Activated naive CD4-positive, alpha-beta T cell treated with anti-CD3 and anti-CD28 coated beads, Interleukin-2, amount 50 U/mL, for 72 hours (primary cell): ENCODE measurements at regions not wholly inside any gene's neighbourhood (a gene's known extent, or its start where the extent isn't known, plus 50 kb on each side); places are given as distances from the start of the nearest gene placed in this dataset.
"Not testable (repeated sequence)": the region's sequence is repeated elsewhere in the genome, so short reads cannot be mapped to it uniquely, and the experiment has no call there.

Source experiments
- ATAC-seq, 2 donors: fragments of 150-1000 bp; cut with Tn5 transposase; 2 replicates each; pipeline ENCODE4 v1.10.0; 2021; ENCODE audit warnings: mild to moderate bottlenecking in 2 of 2, moderate library complexity in 2 of 2
- DNase-seq, 2 donors: peaks; one replicate each; pipeline ENCODE4 v3.0.0; 2021 to 2022; ENCODE audit warnings: low spot score in 2 of 2
- H3K27ac Mint-ChIP-seq, 2 donors: one replicate each; pipeline ENCODE4 v1.8.0; 2022; ENCODE audit warnings: mild to moderate bottlenecking in 2 of 2, mixed read lengths in 2 of 2
- H3K36me3 Mint-ChIP-seq, 2 donors: one replicate each; pipeline ENCODE4 v1.8.0; 2022; ENCODE audit warnings: mixed read lengths in 2 of 2
- H3K9me3 Mint-ChIP-seq, 2 donors: one replicate each; pipeline ENCODE4 v1.8.0; 2022; ENCODE audit warnings: mixed read lengths in 2 of 2

- ATAC-seq (no peak), DNase-seq (no peak)
- Mint-ChIP-seq H3K9me3 (peaks cover 23 to 30% of the 10 kb centered on the region in 2 donors), H3K27ac (no peak overlapping the region), H3K36me3 (peaks cover 0 to 5% of the 10 kb centered on the region in 2 donors)
Measured at GRCh38 chr18:65214456-65214855, 536.4 kb upstream of the CDH7 start.

GRCh38 chr18:65206551-65207260 lies 544.1 kb upstream of the CDH7 start:
- Mint-ChIP-seq H3K9me3 (peaks cover 7 to 14% of the 10 kb centered on the region in 2 donors), H3K36me3 (no peaks in the 10 kb centered on the region), H3K27ac (no peak overlapping the region)
- ATAC-seq: no peak
- no peak for DNase-seq

DNA sequence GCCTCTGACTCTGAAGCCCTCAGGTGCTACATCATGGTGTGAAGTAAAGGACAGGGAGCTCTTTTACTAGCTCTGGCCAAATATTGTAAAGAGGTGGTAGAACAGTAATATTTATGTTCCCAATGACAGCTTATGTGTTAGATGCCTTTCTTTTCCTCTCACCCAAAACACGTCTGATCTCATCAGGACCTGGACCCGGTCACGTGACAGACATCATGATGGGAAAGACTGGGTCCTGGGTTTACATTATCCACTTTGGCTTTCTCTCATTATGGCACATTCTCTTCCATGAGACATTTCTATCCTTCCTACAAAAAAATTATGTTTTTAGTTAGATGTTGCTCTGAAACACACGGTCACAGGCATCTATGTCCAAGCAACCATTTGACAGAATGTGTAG lies 548.7 kb upstream of the CDH7 start:
- Mint-ChIP-seq H3K27ac (no peak overlapping the region), H3K9me3 (peaks cover 12 to 21% of the 10 kb centered on the region in 2 donors), H3K36me3 (no peaks in the 10 kb centered on the region)
- DNase-seq: no peak
- no peak for ATAC-seq

DNA sequence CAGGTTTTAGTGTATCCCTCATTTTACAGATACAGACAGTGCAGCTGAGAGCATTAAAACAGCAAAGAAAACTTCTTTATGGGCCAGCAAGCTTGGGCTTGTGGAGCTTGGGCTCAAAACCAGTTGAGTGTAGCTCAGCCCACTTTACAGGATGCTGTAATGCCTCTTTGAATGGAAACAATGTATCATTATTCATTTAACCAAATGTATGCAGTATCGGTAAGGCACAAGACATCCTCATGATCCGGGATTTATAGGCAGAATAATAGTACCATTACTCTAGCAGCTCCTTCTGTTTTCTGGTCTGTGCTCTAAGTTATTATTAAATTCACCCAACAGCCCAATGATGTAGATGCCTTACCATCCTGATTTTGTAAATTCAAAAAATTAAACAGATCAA lies 575.1 kb upstream of the CDH7 start:
- Mint-ChIP-seq H3K27ac (no peak overlapping the region), H3K36me3 (no peaks in the 10 kb centered on the region), H3K9me3 (peaks cover 19 to 20% of the 10 kb centered on the region in 2 donors)
- no peak for DNase-seq
- ATAC-seq: no peak

GRCh38 chr18:65162086-65162485 lies 588.7 kb upstream of the CDH7 start:
- H3K36me3 Mint-ChIP-seq, ATAC-seq, DNase-seq, H3K27ac Mint-ChIP-seq: not testable (repeated sequence)
- peaks cover 12 to 14% of the 10 kb centered on the region in 2 donors for H3K9me3 Mint-ChIP-seq

GRCh38 chr18:65146482-65147021 lies 604.3 kb upstream of the CDH7 start:
- H3K9me3 Mint-ChIP-seq: peaks cover 16 to 20% of the 10 kb centered on the region in 2 donors
- no peak overlapping the region for H3K27ac Mint-ChIP-seq
- ATAC-seq: no peak
- DNase-seq: no peak
- no peaks in the 10 kb centered on the region for H3K36me3 Mint-ChIP-seq

- Mint-ChIP-seq H3K27ac (no peak overlapping the region), H3K9me3 (peaks cover 16 to 20% of the 10 kb centered on the region in 2 donors), H3K36me3 (no peaks in the 10 kb centered on the region)
- no peak for DNase-seq
- ATAC-seq: no peak
Measured at GRCh38 chr18:65145312-65145711, 605.5 kb upstream of the CDH7 start.

DNA sequence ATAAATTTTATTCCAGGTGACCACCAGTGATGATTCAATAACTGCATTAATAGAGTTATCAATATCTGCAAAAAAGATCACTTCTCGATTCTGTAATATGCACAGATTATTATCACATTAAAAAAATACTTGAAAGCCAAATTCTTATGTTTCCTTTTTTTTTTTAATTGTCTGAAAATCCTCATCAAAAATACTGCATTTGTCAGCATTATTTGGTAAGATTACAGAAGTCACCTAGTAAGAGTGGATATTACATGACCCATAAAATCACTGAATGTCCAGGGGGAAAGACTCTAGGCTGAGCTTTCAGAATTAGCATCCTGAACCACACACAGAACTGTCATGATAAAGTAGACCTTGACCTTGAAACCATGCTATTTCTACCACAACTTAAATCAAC lies 617.2 kb upstream of the CDH7 start:
- H3K9me3 Mint-ChIP-seq: peaks cover 0 to 18% of the 10 kb centered on the region in 2 donors
- no peak overlapping the region for H3K27ac Mint-ChIP-seq
- H3K36me3 Mint-ChIP-seq: no peaks in the 10 kb centered on the region
- ATAC-seq: no peak
- no peak for DNase-seq

- Mint-ChIP-seq H3K27ac (no peak overlapping the region), H3K9me3 (peaks cover 12 to 22% of the 10 kb centered on the region in 2 donors), H3K36me3 (peaks cover 10 to 12% of the 10 kb centered on the region in 2 donors)
- ATAC-seq (no peak), DNase-seq (no peak)
Measured at GRCh38 chr18:65124633-65125032, 626.2 kb upstream of the CDH7 start.

DNA sequence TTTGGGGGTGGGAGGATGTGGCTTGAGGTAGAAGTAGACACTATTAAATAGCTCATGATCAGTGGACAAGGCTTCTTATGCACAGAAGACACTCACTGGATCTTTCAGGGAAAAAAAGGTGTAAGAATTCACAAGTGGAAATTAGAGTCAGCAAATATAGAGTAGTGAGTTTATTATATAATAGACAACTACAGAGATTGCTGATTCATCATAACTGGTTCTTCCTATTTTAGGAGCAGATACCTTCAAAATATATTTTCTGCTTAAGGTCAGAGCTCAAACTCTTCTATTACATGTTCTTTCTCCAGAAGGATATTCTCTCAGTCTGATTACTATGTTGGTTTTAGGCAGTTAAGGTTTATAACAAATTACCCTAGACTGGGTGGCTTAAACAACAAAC lies 646.9 kb upstream of the CDH7 start:
- H3K36me3 Mint-ChIP-seq: no peaks in the 10 kb centered on the region
- DNase-seq (no peak), ATAC-seq (no peak)
- no peak overlapping the region for H3K27ac Mint-ChIP-seq
- peaks cover 10 to 11% of the 10 kb centered on the region in 2 donors for H3K9me3 Mint-ChIP-seq

- ATAC-seq (no peak), DNase-seq (no peak)
- H3K9me3 Mint-ChIP-seq: peaks cover 4 to 9% of the 10 kb centered on the region in 2 donors
- H3K36me3 Mint-ChIP-seq: no peaks in the 10 kb centered on the region
- no peak overlapping the region for H3K27ac Mint-ChIP-seq
Measured at GRCh38 chr18:65093346-65093745, 657.5 kb upstream of the CDH7 start.

GRCh38 chr18:65091744-65092329 lies 659.0 kb upstream of the CDH7 start:
- no peaks in the 10 kb centered on the region for H3K36me3 Mint-ChIP-seq
- ATAC-seq (no peak), DNase-seq (no peak)
- no peak overlapping the region for H3K27ac Mint-ChIP-seq
- H3K9me3 Mint-ChIP-seq: peaks cover 4% of the 10 kb centered on the region in 2 donors

DNA sequence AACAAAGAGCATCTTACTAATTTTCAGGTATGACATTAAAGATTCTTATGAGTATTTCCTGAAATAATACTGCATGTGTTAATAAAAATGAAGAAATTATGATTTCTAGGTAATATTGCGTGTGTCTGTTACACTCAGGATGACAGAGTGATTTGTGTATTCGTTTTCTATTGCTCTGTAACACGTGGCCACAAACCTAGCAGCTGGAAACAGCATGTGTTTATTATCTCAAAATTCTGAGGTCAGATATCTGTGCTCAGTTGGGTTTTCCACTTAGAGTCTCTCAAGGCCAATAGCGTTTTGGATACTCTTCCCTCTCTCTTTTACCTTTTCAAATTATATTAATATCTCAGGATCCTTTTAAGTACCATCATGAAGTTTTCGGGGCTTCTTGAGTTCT lies 667.9 kb upstream of the CDH7 start:
- peaks cover 0 to 8% of the 10 kb centered on the region in 2 donors for H3K9me3 Mint-ChIP-seq
- no peak for ATAC-seq

GRCh38 chr18:65081786-65082185 lies 669.0 kb upstream of the CDH7 start:
- Mint-ChIP-seq H3K27ac (no peak overlapping the region), H3K36me3 (no peaks in the 10 kb centered on the region), H3K9me3 (peaks cover 4 to 8% of the 10 kb centered on the region in 2 donors)
- DNase-seq (no peak), ATAC-seq (no peak)

More for the DNA sequence above, 667.9 kb upstream of the CDH7 start:
- Mint-ChIP-seq H3K36me3 (no peaks in the 10 kb centered on the region), H3K27ac (no peak overlapping the region)
- DNase-seq: no peak

DNA sequence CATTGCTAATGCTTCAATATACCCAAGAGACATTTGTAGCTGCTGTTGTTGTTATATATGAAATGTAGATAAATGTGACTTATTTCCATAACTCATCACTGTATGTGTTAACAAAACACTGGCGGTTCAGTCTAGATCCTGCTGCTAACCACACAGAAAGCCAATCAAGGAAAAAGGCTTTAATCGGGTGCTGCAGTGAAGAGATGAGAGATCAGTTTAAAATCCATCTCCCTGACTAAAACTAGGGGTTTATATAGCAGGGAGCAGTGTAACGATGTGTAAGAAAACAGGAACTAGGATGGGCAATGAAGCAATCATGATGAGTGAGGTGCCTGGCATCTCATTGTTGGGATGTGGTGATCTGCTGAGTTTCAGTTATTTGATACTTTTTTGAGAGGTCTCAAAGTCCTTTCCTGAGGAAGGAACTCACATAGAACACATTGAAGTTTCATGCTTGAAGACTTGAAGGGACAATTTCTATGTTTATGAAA lies 677.7 kb upstream of the CDH7 start:
- Mint-ChIP-seq H3K36me3 (no peaks in the 10 kb centered on the region), H3K9me3 (peaks cover 15% of the 10 kb centered on the region in 2 donors), H3K27ac (no peak overlapping the region)
- ATAC-seq: no peak
- no peak for DNase-seq

DNA sequence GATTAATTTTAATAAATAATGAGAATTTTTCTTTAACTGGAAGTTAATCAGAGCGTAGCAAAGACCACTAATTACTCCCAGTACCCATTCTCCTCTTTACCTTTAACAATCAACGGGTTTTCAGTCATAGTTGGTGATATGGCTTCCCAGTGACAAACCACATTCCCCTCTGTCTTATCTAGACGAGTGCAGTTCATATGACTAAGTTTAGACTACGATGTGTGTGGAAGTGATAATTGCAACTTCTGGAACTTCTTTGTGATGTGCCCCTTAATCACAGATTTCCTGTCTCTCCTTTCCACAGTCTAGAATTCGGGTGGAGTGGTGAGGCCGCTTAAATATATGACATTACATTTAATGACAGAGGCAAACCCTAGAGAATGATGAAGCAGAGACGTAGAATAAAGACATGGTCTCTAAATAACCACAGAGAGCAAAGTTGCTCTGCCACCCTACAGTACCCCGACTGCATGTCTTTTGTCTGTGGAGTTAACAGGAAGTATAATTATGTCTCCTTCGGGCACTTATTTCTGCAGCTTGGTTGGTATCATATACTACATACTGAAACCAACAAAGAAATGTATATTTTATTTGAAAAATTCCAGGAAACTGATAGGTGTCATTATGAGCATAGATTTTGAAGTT lies 693.3 kb upstream of the CDH7 start:
- H3K27ac Mint-ChIP-seq: no peak overlapping the region
- H3K9me3 Mint-ChIP-seq: peaks cover 20 to 21% of the 10 kb centered on the region in 2 donors
- no peak for DNase-seq
- no peak for ATAC-seq
- H3K36me3 Mint-ChIP-seq: no peaks in the 10 kb centered on the region

DNA sequence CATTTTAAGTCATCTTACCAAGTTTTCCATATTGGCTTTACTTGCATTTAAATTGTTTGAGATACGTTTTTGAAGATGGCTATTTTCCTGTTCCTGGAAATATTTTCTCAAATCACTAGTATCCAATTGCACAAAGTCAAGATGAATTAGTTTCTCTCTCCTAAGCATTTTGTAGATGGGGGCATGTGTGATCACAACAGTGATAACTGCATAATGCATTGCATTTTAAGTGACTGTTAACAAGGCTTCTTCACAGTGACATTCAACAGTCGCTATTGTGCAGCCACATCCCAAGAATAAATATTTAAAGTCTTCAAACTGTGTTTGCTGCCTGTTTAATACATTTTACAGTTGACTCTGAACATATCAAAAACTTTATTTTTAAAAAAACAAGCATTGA lies 694.2 kb upstream of the CDH7 start:
- Mint-ChIP-seq H3K27ac (no peak overlapping the region), H3K36me3 (no peaks in the 10 kb centered on the region), H3K9me3 (peaks cover 15 to 17% of the 10 kb centered on the region in 2 donors)
- ATAC-seq (no peak), DNase-seq (no peak)
